Kidney epithelial cell (primary cell): ENCODE measurements at regions not wholly inside any gene's neighbourhood (a gene's known extent, or its start where the extent isn't known, plus 50 kb on each side); places are given as distances from the start of the nearest gene placed in this dataset.

Source experiments
- DNase-seq: peaks from one replicate; pipeline ENCODE4 v3.0.0-alpha.2; 2010; ENCODE audit warnings: low read depth
- H3K27me3 ChIP-seq: 2 replicates; pipeline ENCODE4 v1.6.0; 2011; ENCODE audit warnings: low read length; ENCODE audit not compliant: control insufficient read depth, insufficient read depth
- H3K36me3 ChIP-seq: 2 replicates; pipeline ENCODE4 v1.5.1; 2011; ENCODE audit warnings: low read length; ENCODE audit not compliant: control insufficient read depth, insufficient read depth
- H3K4me3 ChIP-seq: 2 replicates; pipeline ENCODE4 v1.5.1; 2011; ENCODE audit warnings: low read depth, mild to moderate bottlenecking, control low read depth, low read length
- TF ChIP-seq, protein P1 (sequence below): IDR thresholded peaks from 2 replicates; pipeline ENCODE4 v1.5.1; 2011; ENCODE audit warnings: mild to moderate bottlenecking, moderate library complexity, low read length, control low read depth, inconsistent platforms; ENCODE audit not compliant: insufficient read depth, poor library complexity, severe bottlenecking

DNA sequence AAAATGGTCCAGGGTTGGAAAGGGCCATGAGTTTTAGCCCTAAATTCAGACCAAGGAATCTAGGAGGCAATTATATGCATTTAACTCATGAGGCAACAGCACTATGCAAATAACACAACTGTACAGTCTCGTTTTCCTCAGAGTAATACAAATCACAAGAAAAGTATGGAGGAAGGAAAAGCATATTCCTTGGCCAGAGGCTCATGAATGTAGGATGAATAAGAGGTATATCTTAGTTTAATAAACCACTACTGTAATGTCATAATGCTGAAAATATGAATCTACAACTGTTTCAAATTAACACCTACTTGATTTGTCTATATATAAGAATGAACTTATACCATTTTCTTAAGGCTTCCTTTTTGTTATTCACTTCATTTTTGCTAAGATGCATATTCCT is 252.5 kb upstream of the TANK start:
- Histone ChIP-seq H3K4me3 (no peak overlapping the region), H3K36me3 (no peaks in the 10 kb centered on the region), H3K27me3 (no peaks in the 10 kb centered on the region)
- TF ChIP-seq, protein P1, sequence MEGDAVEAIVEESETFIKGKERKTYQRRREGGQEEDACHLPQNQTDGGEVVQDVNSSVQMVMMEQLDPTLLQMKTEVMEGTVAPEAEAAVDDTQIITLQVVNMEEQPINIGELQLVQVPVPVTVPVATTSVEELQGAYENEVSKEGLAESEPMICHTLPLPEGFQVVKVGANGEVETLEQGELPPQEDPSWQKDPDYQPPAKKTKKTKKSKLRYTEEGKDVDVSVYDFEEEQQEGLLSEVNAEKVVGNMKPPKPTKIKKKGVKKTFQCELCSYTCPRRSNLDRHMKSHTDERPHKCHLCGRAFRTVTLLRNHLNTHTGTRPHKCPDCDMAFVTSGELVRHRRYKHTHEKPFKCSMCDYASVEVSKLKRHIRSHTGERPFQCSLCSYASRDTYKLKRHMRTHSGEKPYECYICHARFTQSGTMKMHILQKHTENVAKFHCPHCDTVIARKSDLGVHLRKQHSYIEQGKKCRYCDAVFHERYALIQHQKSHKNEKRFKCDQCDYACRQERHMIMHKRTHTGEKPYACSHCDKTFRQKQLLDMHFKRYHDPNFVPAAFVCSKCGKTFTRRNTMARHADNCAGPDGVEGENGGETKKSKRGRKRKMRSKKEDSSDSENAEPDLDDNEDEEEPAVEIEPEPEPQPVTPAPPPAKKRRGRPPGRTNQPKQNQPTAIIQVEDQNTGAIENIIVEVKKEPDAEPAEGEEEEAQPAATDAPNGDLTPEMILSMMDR = no peak
- DNase-seq = no peak

DNA sequence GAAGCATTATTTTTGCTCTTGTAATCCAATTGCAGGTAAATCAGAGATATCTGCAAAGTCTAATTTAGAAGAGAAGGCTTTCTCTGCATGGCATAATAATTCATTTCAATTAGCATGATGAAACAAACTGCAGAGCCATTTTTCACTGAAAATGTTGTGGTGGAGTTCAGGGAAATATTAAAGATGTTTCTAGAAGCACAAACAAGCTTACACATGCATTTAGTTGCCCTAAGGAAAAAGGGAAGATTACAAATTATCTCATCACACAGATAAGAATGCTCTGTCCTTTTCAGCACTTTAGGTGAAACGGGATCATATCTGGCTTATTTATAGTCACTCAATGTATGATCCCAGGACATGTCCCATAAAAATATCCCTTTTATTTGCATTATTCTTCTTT is 252.1 kb upstream of the TANK start:
- H3K27me3 ChIP-seq = no peaks in the 10 kb centered on the region
- H3K4me3 ChIP-seq = no peak overlapping the region
- H3K36me3 ChIP-seq = no peaks in the 10 kb centered on the region
- no peak for DNase-seq
- TF ChIP-seq, protein P1 = no peak

DNA sequence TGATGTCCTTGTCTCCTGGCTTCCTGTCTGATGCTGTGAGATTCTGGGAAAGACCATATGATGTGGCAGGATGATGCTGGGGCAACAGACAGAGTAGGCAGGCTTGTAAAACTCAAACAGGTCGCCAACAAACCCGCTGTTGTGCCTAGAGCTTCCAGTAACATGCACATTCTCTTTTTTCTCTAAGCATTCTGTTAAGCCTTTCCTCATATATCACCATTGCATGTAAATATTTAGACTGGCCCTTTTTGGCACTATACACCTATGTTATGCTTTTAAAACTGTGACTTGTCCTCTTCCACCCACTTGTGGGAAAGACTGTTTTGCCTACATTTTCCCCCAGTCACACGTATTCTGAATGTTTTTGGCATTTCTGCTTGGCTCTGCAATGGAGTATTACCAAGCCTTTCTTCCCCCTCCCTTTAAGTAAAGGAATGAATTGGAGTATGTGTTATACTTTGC is 250.4 kb upstream of the TANK start:
- no peak for DNase-seq
- TF ChIP-seq, protein P1 = no peak
- H3K27me3 ChIP-seq = no peaks in the 10 kb centered on the region
- no peak overlapping the region for H3K4me3 ChIP-seq
- no peaks in the 10 kb centered on the region for H3K36me3 ChIP-seq

DNA sequence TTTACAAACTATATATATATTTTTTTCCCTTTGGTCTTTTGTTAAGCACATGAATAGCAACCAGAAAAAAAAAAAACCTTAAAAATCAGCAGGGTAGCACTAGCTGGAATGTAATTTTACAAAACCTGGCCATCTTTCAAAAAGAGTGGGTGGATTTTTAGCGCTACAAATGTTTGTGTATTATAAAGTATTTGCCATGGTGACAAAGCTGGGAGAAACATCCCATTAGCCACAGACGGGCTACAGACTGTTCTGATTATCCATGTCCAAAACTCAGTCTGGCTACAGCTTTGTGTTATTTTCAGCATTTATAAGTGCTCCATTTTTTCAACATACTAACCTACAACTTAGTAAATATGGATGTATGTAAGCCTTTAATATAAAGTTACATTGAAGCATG is 249.5 kb upstream of the TANK start:
- no peak overlapping the region for H3K4me3 ChIP-seq
- no peaks in the 10 kb centered on the region for H3K36me3 ChIP-seq
- H3K27me3 ChIP-seq = no peaks in the 10 kb centered on the region
- DNase-seq = no peak
- TF ChIP-seq, protein P1 = no peak

DNA sequence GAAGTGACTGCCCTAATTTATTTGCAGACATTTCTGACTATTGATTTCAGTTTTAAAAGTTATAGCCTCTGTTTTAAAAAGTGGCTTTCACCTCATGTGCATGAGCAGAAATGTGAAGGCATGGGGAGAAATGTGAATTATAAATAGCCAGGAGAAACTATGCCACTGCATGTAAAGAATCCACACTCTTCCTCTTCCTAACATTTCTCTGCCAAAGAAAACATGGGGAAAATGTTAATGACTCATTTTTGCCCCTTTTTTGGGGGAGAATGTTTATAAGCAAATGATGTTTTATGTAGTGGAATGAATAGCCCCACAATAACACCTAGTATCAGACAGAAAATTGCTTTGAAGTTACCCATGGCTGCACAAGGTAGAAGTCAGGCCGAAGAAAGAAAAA is 249.0 kb upstream of the TANK start:
- H3K36me3 ChIP-seq = no peaks in the 10 kb centered on the region
- no peaks in the 10 kb centered on the region for H3K27me3 ChIP-seq
- TF ChIP-seq, protein P1 = no peak
- no peak overlapping the region for H3K4me3 ChIP-seq
- DNase-seq = no peak

DNA sequence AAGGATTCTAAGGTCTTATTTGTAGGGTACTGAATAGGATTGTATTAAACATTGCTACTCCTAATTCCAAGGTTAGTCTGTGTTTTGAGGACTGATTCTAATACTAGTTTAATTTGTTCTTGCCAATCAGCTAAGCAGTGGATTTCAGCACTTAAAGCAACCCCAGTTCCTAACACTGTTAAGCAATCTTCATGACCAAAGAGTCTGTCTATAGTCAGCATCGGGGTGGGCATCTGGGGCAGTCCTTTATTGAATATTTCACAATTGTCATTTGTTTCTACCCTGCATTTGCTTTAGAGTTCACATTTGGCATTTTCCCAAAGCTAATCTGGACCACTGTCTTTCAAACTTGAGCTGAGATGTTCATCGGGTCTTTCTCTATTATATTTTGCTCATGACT is 248.0 kb upstream of the TANK start:
- Histone ChIP-seq H3K36me3 (no peaks in the 10 kb centered on the region), H3K4me3 (no peak overlapping the region), H3K27me3 (no peaks in the 10 kb centered on the region)
- DNase-seq = no peak
- TF ChIP-seq, protein P1 = no peak
